Stimulated activated CD8-positive, alpha-beta memory T cell treated with anti-CD3 and anti-CD28 coated beads, Interleukin-2, amount 100 ng/mL, for 48 hours (primary cell): ENCODE measurements at regions not wholly inside any gene's neighbourhood (a gene's known extent, or its start where the extent isn't known, plus 50 kb on each side); places are given as distances from the start of the nearest gene placed in this dataset.
A peak's percentile ranks its signal among the peaks of the same experiment; 100 is the strongest.

Experiments used
- DNase-seq, 2 donors: peaks; one replicate each; pipeline ENCODE4 v3.0.0-alpha.2; 2020; ENCODE audit warnings: low read depth in 2 of 2

GRCh38 chr7:17130281-17131059 is 168.0 kb upstream of the AHR start:
- no peak for DNase-seq

- no peak for DNase-seq
These were observed 167.4 kb upstream of the AHR start for GRCh38 chr7:17131060-17131345.

- DNase-seq = no peak
These were observed 166.3 kb upstream of the AHR start for GRCh38 chr7:17131983-17132655.

GRCh38 chr7:17132726-17133125 is 165.7 kb upstream of the AHR start:
- DNase-seq = no peak

GRCh38 chr7:17133977-17134376 is 164.5 kb upstream of the AHR start:
- no peak for DNase-seq

- DNase-seq = no peak
These were observed 163.7 kb upstream of the AHR start for GRCh38 chr7:17134786-17135185.

GRCh38 chr7:17136126-17136525 is 162.3 kb upstream of the AHR start:
- no peak for DNase-seq

- DNase-seq = no peak
These were observed 159.4 kb upstream of the AHR start for GRCh38 chr7:17139081-17139480.

GRCh38 chr7:17140406-17140805 is 158.0 kb upstream of the AHR start:
- no peak for DNase-seq

GRCh38 chr7:17142831-17143541 is 155.5 kb upstream of the AHR start:
- DNase-seq = no peak

GRCh38 chr7:17144322-17144721 is 154.1 kb upstream of the AHR start:
- peak; percentile 29 to 50 for DNase-seq

- DNase-seq = no peak
These were observed 151.8 kb upstream of the AHR start for GRCh38 chr7:17146621-17147020.

GRCh38 chr7:17147409-17147808 is 151.0 kb upstream of the AHR start:
- DNase-seq = no peak

GRCh38 chr7:17150018-17150417 is 148.4 kb upstream of the AHR start:
- DNase-seq = no peak

GRCh38 chr7:17152721-17153120 is 145.7 kb upstream of the AHR start:
- no peak for DNase-seq

GRCh38 chr7:17153536-17153935 is 144.9 kb upstream of the AHR start:
- DNase-seq = no peak

GRCh38 chr7:17155529-17155928 is 142.9 kb upstream of the AHR start:
- DNase-seq = no peak

GRCh38 chr7:17158261-17158660 is 140.2 kb upstream of the AHR start:
- no peak for DNase-seq

- DNase-seq = no peak
These were observed 138.9 kb upstream of the AHR start for GRCh38 chr7:17159500-17160037.

GRCh38 chr7:17166824-17167379 is 131.6 kb upstream of the AHR start:
- no peak for DNase-seq

- DNase-seq = no peak
These were observed 130.0 kb upstream of the AHR start for GRCh38 chr7:17168416-17168815.

GRCh38 chr7:17171427-17171826 is 127.0 kb upstream of the AHR start:
- DNase-seq = no peak
